GM18861 (cell line): ENCODE measurements at regions not wholly inside any gene's neighbourhood (a gene's known extent, or its start where the extent isn't known, plus 50 kb on each side); places are given as distances from the start of the nearest gene placed in this dataset.
"Not testable (repeated sequence)": the region's sequence is repeated elsewhere in the genome, so short reads cannot be mapped to it uniquely, and the experiment has no call there.

Experiments
- ATAC-seq: cut with Tn5 transposase; IDR thresholded peaks from one replicate; pipeline ENCODE4 v1.9.1; 2021; ENCODE audit not compliant: unreplicated experiment

DNA sequence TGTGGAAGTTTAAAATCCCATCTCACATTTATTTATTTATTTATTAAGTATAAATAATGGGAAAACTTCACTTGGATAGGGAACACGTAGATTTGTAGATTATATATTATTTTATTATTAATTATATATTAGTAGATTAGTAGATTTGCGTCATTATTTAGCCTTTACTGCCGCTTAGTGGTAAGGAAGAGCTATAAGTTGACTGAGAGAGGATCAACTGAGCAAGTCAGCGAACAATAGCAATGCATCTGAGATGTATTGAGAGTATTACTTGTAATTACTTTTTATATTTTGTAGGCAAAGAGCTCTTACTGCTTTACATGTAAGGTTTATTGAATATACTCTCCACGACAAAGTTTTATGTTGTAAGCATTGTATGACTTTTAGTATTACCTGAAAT, 244.5 kb upstream of the ANKRD30A start:
- no peak for ATAC-seq

DNA sequence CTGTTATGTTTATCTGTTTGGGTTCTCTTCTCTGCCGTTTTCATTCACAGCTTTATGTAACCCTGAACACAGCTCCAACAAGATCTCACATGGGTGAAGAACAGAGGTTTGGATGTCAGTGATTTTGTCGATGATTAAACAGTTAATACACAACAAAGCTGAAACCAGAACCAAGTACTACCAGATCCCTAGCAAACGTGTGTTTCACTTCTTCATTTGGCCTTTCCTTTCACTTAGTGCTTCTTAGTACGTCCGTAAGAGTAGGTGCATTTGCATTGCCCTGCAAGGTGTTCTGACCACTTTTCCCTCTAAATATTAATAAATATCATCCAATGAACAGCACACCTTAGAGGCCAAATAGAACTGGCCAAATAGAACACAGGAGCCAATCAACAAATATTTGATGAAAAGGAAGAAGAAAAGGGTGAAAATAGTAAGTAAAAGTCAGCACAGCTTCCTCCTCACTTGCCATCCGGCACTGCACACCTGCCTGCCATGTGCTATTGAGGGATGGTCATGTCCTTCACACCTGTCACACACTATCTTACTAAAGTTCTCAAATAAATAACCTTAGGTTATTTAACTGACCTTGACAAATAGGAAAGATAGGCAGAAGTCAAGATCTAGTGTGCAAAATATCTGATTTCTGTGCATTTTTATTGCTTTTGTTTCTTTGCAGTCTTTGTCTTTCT, 252.6 kb upstream of the ANKRD30A start:
- peak; percentile 99 for ATAC-seq

DNA sequence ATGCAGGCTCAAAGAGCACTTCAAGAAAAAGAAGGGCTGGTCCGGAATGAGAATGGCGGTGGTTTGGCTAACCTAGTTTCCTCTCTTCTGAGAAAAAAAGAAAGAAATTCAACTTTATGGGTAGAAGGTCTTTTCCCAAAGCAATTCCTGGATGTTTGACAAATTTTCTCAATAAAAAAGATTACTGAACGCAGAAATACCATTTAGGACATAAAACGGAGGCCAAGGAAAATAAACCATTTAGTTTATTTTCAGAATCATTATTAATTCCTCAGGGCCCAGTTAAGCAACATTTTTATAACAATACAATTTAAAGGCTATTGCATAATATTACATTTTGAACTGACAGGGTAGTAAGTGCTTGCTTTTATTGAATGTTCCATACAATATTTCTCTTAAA, 284.6 kb upstream of the ANKRD30A start:
- ATAC-seq = no peak

GRCh38 chr10:36837416-36837815, 288.0 kb upstream of the ANKRD30A start:
- ATAC-seq = no peak

DNA sequence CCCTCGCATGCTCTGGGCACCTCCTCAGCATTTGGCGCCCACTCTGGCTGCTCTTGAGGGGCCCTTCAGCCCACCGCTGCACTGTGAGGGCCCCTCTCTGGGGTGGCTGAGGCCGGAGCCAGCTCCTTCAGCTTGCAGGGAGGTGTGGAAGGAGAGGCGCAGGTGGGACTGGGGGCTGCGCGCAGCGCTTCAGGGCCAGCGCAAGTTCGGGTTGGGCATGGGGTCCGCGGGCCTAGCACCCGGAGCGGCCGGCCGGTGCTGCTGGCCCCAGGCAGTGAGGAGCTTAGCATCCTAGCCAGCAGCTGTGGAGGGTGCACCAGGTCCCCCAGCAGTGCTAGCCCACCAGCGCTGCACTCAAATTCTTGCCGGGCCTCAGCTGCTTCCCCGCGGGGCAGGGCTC, 305.6 kb upstream of the ANKRD30A start:
- no peak for ATAC-seq

DNA sequence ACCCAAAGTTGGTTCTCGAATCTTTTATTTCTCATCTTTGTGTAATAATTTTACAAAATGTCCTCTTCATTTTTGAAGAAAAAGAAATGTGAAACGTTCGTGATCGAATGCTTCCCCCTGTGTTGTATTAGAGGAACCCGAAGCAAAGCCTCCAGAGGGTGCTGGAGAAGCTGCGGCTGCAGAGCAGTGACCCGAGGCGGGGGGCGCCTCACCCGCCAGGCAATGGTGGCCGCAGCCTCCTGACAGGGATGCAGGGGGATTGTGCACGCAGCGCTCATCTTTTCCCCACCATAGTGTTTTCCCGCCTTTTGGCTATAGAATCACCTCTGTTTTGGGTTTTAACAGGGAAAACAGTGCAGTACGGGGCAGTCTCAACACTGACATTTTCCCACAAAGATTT, 307.5 kb upstream of the ANKRD30A start:
- no peak for ATAC-seq

GRCh38 chr10:36808625-36809362, 316.6 kb upstream of the ANKRD30A start:
- ATAC-seq = no peak

DNA sequence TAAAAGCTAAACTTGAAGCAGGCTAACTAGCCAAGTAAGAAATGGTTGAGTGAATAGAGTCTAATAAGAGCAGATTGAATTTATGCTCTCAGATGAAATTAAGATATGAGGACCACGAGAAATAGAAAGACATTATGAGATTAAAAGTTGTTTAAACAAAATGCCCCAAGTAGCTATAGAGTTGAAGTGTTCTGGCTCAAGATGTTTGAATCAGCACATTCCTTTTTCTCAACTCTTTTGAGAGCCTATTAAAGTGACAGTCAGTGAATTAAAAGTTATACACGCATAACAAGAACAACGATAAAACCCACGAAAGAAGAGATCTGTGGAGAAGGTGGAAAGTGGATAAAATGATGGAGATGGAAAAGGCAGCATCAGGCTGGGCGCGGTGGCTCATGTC, 322.2 kb upstream of the ANKRD30A start:
- no peak for ATAC-seq

DNA sequence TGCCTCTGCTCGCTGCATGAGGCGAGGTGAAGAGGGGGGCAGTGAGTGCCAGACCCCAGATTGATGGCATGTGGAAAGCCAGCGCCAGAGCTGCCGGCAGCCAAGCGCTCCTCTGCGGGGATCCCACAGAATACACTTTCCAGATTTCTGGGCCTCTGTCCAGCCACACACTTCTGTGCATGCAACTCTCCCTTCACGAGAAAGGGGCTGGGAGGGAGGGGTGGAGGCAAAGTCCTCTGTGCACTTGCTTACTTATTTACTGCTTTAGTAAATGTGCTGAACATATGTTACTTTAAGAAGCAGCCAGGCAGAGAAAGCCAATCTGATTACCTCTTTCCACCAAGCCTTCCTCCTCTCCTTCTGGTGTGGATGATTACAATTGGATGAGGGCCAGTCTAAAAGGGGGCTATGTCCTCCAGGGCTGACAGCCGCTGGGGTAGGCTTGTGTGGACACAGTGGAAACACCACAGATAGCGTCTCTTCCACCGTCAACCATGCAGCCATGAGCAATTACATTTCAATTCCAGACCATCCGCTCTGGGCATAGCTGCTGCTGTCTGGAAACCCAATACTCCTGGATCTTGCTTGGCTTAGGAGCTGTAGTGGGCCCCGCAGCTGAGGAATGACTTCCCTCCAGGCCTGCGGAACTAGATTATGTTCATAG, 322.8 kb upstream of the ANKRD30A start:
- ATAC-seq = no peak

- no peak for ATAC-seq
These were observed 323.7 kb upstream of the ANKRD30A start for GRCh38 chr10:36801660-36802059.

DNA sequence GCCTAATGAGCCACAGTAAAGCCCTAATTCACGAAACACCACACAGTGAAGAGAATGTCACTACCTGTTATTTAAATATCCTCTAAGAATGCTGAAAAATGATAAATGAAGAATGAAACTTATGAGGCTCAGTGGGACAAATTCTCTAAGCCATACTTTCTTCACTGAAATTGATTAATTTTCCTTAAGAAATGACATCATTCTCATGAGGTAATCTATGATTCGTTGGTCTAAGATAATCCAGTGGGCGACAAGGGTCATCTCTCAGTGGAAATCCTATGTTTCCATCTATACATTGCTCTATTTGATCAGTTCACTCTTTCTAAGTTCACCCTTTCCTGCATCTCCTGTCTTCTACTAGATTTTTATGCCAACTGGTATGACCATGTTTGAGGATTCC, 330.4 kb upstream of the ANKRD30A start:
- ATAC-seq = no peak

- ATAC-seq = no peak
These were observed 335.4 kb upstream of the ANKRD30A start for GRCh38 chr10:36789974-36790373.

DNA sequence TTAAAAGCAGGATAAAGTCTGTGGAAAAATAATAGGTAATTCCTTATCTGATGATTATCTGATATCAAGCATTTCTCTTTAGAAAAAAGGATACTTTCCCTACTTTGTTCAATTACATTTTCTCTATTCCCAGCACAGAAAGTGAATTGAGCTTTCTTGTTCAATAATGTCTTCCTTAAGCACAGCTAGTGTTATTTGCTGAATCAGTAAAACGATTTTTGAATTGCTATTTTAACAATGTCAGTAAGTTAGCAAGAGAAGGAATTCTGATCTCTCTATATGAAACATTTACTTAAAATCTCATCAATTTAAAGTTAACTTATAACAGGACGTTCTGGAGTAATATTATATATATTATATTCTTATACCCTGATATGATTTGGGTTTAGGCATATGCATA, 337.2 kb upstream of the ANKRD30A start:
- ATAC-seq = no peak

- ATAC-seq = no peak
These were observed 342.0 kb upstream of the ANKRD30A start for GRCh38 chr10:36783400-36783799.

DNA sequence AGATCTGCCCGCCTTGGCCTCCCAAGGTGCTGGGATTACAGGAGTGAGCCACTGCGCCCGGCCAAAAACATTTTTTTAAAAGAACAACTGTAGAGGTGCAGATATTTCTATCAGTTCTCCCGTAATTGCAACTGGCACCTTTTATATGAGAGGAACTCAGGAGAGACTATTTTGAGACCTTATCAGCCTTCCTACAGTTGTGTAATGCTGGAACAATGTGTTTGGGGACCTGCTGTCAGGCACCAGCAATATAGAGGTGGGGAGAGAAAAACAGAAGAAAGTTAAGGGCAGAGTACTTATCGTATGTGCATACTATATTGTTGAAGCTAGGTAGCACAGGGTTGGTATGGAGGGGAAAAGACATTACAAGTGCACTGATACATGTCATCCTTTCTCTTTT, 343.8 kb upstream of the ANKRD30A start:
- ATAC-seq = no peak

DNA sequence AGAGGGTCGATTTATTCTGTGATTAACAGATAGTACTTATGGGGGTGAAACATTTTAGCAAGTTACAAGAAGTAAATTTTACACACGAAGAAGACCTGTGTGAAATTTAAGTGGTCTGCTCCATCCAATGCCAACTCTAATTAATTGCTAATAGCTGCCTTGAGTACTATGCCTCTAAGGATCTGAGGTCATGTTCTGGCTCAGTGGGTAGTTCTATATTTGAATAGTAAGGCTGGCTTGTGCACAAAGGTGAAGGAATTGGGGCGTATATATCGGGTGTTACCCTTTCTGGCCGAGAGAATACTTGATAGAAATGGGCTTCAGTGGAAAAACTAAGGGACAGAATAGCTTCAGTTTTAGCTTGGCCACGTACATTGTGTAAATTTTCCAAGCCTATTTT, 345.2 kb upstream of the ANKRD30A start:
- ATAC-seq = no peak

DNA sequence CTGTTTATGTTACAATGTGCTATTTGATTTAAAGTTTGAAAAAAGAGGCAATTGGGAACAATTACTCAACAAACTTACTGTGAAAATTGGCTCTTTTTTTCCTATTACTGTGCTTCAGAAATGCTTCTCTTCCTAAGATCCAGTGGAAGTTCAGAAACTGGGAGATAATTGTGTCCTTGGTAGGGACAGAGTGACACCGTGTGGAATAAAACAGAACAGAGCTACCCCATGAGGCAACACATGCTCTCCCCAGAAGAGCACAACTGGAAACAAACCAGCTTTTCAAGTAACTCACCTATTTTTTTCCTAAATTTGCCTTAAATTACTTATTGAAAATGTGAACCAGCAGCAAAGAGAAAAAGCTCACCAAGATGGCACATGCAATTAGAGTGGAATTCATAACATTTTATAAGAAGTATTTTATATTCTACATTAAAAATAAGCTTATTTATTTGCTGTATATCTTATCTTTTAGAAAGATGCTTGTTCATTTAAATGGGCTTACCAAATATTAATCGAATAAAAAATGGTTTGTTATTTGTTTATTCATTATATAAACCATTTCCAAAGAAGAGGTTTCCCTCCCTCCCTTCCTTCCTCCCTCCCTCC, 346.1 kb upstream of the ANKRD30A start:
- ATAC-seq = no peak

DNA sequence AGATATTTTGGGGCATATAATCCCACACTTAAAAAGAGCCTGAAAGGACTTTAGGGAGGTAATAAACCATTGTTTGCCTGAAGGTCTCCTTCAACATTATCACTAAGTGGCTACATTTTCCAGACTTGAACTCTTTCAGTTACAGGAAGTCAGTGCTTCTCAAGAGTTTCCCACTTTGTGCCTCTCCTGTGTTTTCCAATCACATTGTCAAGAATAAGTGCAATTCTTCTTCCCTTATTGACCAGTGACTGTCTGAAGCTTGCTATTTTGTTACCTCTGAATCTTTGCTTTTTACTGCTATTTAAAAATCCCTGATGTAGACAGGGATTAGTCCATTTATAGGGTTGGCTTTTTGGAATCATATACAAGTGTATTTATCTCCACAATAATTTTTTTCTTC, 346.7 kb upstream of the ANKRD30A start:
- no peak for ATAC-seq

GRCh38 chr10:36773652-36774051, 351.7 kb upstream of the ANKRD30A start:
- no peak for ATAC-seq

GRCh38 chr10:36771725-36772124, 353.7 kb upstream of the ANKRD30A start:
- no peak for ATAC-seq

GRCh38 chr10:36769741-36770140, 355.7 kb upstream of the ANKRD30A start:
- ATAC-seq = not testable (repeated sequence)

DNA sequence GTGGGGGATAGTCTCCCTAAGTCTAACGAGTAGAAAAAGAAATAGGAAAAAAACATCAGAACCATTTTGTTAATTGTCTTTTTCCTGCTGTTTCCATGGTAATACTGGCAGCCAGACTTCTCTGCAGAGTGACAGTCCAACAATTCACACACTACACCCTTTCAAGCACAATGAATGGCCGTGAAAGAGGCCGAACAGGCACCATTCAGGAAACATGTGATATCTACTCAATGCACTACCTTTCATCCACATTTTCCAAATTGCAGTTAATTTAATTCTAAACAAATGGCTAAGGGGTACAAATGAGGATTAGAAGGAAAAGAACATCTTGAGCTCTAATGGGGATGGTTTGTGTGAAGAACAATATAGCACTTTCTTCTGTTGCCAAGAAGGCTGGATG, 358.5 kb upstream of the ANKRD30A start:
- ATAC-seq = no peak
